Thoracic aorta (tissue), 2 donors: ENCODE measurements at regions not wholly inside any gene's neighbourhood (a gene's known extent, or its start where the extent isn't known, plus 50 kb on each side); places are given as distances from the start of the nearest gene placed in this dataset.

Experiments used
- ATAC-seq: fragments of 150-250 bp; one replicate; pipeline ENCODE4 v1.8.0; 2017; ENCODE audit warnings: low read depth; ENCODE audit not compliant: insufficient number of reproducible peaks, low FRiP score
- DNase-seq: peaks from one replicate; pipeline ENCODE4 v3.0.0-alpha.2; 2020; ENCODE audit warnings: low spot score
- H3K27ac ChIP-seq, 2 donors: fragments of 200-600 bp; sonication (generic); 1 replicate in 1 of 2; 2 replicates in 1 of 2; pipeline ENCODE4 v1.5.1; 2016; ENCODE audit warnings: mild to moderate bottlenecking in 2 of 2, moderate library complexity in 2 of 2
- H3K27me3 ChIP-seq: fragments of 200-600 bp; sonication (generic); replicated peaks from 2 replicates; pipeline ENCODE4 v1.6.0; 2016; ENCODE audit warnings: mild to moderate bottlenecking; ENCODE audit not compliant: insufficient read depth
- H3K36me3 ChIP-seq: fragments of 200-600 bp; sonication (generic); one replicate; pipeline ENCODE4 v1.5.1; 2016
- H3K4me1 ChIP-seq, 2 donors: fragments of 200-600 bp; sonication (generic); 1 replicate in 1 of 2; 2 replicates in 1 of 2; pipeline versions ENCODE4 v1.5.1 to v1.6.0; 2016; ENCODE audit warnings: low read depth in 2 of 2, mild to moderate bottlenecking in 1 of 2; ENCODE audit not compliant: control insufficient read depth in 1 of 2
- H3K4me3 ChIP-seq: fragments of 200-600 bp; sonication (generic); 2 replicates; pipeline ENCODE4 v1.5.1; 2016; ENCODE audit warnings: mild to moderate bottlenecking
- H3K9me3 ChIP-seq: fragments of 200-600 bp; sonication (generic); 2 replicates; pipeline ENCODE4 v1.5.1; 2016
- TF ChIP-seq, protein P1 (sequence below): fragments of 200-600 bp; sonication (generic); IDR thresholded peaks from one replicate; pipeline ENCODE4 v1.5.1; 2019; ENCODE audit warnings: antibody characterized with exemption

GRCh38 chr13:56201834-56202233, 938.9 kb upstream of the PRR20A start:
- Histone ChIP-seq H3K9me3 (no peaks in the 10 kb centered on the region), H3K4me3 (no peak overlapping the region), H3K27ac (no peak overlapping the region), H3K27me3 (no peaks in the 10 kb centered on the region), H3K4me1 (no peaks in the 10 kb centered on the region), H3K36me3 (no peaks in the 10 kb centered on the region)
- TF ChIP-seq, protein P1, sequence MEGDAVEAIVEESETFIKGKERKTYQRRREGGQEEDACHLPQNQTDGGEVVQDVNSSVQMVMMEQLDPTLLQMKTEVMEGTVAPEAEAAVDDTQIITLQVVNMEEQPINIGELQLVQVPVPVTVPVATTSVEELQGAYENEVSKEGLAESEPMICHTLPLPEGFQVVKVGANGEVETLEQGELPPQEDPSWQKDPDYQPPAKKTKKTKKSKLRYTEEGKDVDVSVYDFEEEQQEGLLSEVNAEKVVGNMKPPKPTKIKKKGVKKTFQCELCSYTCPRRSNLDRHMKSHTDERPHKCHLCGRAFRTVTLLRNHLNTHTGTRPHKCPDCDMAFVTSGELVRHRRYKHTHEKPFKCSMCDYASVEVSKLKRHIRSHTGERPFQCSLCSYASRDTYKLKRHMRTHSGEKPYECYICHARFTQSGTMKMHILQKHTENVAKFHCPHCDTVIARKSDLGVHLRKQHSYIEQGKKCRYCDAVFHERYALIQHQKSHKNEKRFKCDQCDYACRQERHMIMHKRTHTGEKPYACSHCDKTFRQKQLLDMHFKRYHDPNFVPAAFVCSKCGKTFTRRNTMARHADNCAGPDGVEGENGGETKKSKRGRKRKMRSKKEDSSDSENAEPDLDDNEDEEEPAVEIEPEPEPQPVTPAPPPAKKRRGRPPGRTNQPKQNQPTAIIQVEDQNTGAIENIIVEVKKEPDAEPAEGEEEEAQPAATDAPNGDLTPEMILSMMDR = no peak
- ATAC-seq (no peak), DNase-seq (no peak)

GRCh38 chr13:56216221-56216620, 924.5 kb upstream of the PRR20A start:
- DNase-seq = no peak
- H3K27me3 ChIP-seq = no peaks in the 10 kb centered on the region
- no peak for ATAC-seq

DNA sequence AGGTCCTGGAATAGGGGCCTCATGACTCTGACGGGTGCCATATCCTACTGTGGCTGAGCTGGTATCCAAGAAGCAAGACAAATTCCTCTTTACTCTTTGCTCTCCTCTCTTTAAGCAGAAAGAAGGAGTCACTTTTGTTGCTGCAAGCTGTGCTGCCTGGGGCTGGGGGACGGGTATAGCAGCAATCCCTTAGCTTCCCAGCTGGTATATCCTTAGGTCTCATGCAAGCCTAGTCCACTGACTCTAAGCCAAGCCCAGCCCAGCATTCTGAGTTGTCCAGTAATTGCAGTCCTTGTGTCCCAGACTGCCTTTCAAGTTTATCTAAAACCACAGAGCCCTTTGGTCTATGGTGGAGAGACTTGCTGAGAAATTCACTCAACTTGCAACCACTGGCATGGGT, 893.0 kb upstream of the PRR20A start:
- ATAC-seq = no peak
- Histone ChIP-seq H3K27ac (no peak overlapping the region), H3K27me3 (no peaks in the 10 kb centered on the region), H3K4me1 (no peaks in the 10 kb centered on the region), H3K36me3 (no peaks in the 10 kb centered on the region), H3K4me3 (no peak overlapping the region), H3K9me3 (no peaks in the 10 kb centered on the region)
- no peak for DNase-seq
- TF ChIP-seq, protein P1 = no peak

More at GRCh38 chr13:56216221-56216620, 924.5 kb upstream of the PRR20A start:
- H3K36me3 ChIP-seq = no peaks in the 10 kb centered on the region
- TF ChIP-seq, protein P1 = no peak
- no peak overlapping the region for H3K27ac ChIP-seq
- no peaks in the 10 kb centered on the region for H3K9me3 ChIP-seq
- H3K4me1 ChIP-seq = no peaks in the 10 kb centered on the region
- H3K4me3 ChIP-seq = no peak overlapping the region

DNA sequence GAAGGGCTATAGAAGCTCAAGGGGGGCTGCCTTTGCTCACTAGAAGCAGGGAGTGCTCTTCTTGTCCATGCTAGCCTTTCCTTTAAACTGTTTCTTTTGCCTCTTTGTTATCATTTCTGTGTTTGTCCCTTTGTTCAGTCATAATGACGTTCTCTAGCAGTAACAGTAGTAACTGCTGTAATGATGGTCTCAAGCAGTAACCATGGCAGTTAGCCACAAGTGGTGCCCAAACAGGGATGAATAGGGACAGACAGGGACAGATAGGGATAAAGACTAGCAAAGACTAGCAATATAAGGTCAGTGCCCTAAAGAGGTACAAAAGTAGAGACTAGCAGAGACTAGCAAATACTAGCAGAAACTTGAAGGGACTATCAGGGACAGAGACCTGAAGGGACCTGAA, 869.0 kb upstream of the PRR20A start:
- no peak for DNase-seq
- TF ChIP-seq, protein P1 = no peak
- ATAC-seq = no peak
- Histone ChIP-seq H3K4me1 (no peaks in the 10 kb centered on the region), H3K27ac (no peak overlapping the region), H3K36me3 (no peaks in the 10 kb centered on the region), H3K27me3 (no peaks in the 10 kb centered on the region), H3K9me3 (no peaks in the 10 kb centered on the region), H3K4me3 (no peak overlapping the region)

- Histone ChIP-seq H3K27ac (no peak overlapping the region), H3K27me3 (no peaks in the 10 kb centered on the region), H3K4me1 (no peaks in the 10 kb centered on the region), H3K36me3 (no peaks in the 10 kb centered on the region), H3K9me3 (no peaks in the 10 kb centered on the region), H3K4me3 (no peak overlapping the region)
- ATAC-seq (no peak), DNase-seq (no peak)
- TF ChIP-seq, protein P1 = no peak
Observed at GRCh38 chr13:56283262-56283828, 857.4 kb upstream of the PRR20A start.
